Psoas muscle (tissue), 7 donors: ENCODE measurements at regions not wholly inside any gene's neighbourhood (a gene's known extent, or its start where the extent isn't known, plus 50 kb on each side); places are given as distances from the start of the nearest gene placed in this dataset.
"Not testable (repeated sequence)": the region's sequence is repeated elsewhere in the genome, so short reads cannot be mapped to it uniquely, and the experiment has no call there.

Source experiments
- ATAC-seq, 4 donors: fragments of 200-7000 bp; cut with Tn5 transposase; one replicate each; pipeline ENCODE4 v1.9.1; 2020; ENCODE audit warnings: moderate library complexity in 3 of 4, mild to moderate bottlenecking in 2 of 4
- DNase-seq, 2 donors: peaks; one replicate each; pipeline ENCODE4 v3.0.0-alpha.2; 2020
- H3K27ac ChIP-seq: fragments of 200-600 bp; one replicate; pipeline ENCODE4 v1.8.0; 2022
- H3K27me3 ChIP-seq, 3 donors: fragments of 200-600 bp in 1 of 3; one replicate each; pipeline versions ENCODE4 v1.6.1 to v1.8.0; 2013 to 2022; ENCODE audit warnings: low read length in 2 of 3, mild to moderate bottlenecking in 2 of 3, moderate library complexity in 1 of 3; ENCODE audit not compliant: insufficient read depth in 3 of 3
- H3K36me3 ChIP-seq, 2 donors: fragments of 200-600 bp in 1 of 2; one replicate each; pipeline versions ENCODE4 v1.6.1 to v1.8.0; 2013 to 2022; ENCODE audit warnings: low read depth in 1 of 2, mild to moderate bottlenecking in 1 of 2, moderate library complexity in 1 of 2; ENCODE audit not compliant: insufficient read depth in 1 of 2
- H3K4me1 ChIP-seq: fragments of 200-600 bp; one replicate; pipeline ENCODE4 v1.8.0; 2022
- H3K4me3 ChIP-seq: fragments of 200-600 bp; one replicate; pipeline ENCODE4 v1.8.0; 2022; ENCODE audit warnings: mild to moderate bottlenecking
- H3K9me3 ChIP-seq: fragments of 200-600 bp; one replicate; pipeline ENCODE4 v1.8.0; 2022
- WGBS, 3 donors: extraction: QIAGEN DNeasy Blood & Tissue Kit; methylation state at CpG; one replicate each; pipeline versions ENCODE4 v1.1.6 to v1.1.7; 2013; 5-methylcytosine and 5-hydroxymethylcytosine counted together
- intact Hi-C, 2 donors: fragments of 100-400 bp; cut with DNase I; formaldehyde crosslinking; loops; one replicate each; pipeline versions ENCODE4 v1.11.0 to v1.14.2; 2022
- TF ChIP-seq, protein P1 (sequence below): fragments of 200-600 bp; IDR thresholded peaks from one replicate; pipeline ENCODE4 v1.8.0; 2022; ENCODE audit warnings: antibody characterized with exemption
- donor health status: healthy with polysubstance abuse.
- donor health status: DM: no; HTN: no; CAD: no; lungs with moderate emphysema.
- donor health status: Bipolar disorder and iron deficiency.
- donor health status: healthy.
- donor health status: DM: yes; HTN: yes; CAD: no.
- donor health status: DM: no; HTN: no; CAD: no.
- donor health status: DM: yes; HTN: yes; CAD: no.

DNA sequence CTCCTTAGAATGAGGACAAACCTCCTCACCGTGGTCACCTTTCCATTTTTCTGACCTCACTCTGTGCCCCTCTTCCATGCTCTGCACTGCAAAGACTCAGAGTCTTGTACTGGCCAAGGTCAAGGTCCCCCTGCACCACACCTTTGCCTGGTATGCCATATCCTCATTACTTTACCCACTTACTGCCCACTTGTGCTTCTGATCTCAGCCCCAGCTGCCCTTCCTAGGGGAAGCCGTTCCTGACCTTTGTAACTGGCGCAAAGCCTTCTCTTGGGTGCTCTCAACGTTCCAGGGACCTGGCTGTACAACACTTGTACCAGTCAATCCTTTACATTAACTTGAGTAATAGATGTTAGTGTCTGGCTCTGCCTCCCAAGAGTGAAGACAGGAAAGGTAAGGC is 256.0 kb downstream of the SV2B start:
- intact Hi-C loops: no loop called here
- H3K27me3 ChIP-seq: peaks cover 0 to 13% (median 2%) of the 10 kb centered on the region in 3 donors
- ATAC-seq (no peak), DNase-seq (no peak)
- H3K4me1 ChIP-seq: no peaks in the 10 kb centered on the region
- no peak overlapping the region for H3K27ac ChIP-seq
- no peak overlapping the region for H3K4me3 ChIP-seq
- WGBS, 3 donors: 67 to 76% (median 72%) methylated on average over 4 of the region's 4 CpGs
- H3K9me3 ChIP-seq: no peaks in the 10 kb centered on the region
- TF ChIP-seq, protein P1, sequence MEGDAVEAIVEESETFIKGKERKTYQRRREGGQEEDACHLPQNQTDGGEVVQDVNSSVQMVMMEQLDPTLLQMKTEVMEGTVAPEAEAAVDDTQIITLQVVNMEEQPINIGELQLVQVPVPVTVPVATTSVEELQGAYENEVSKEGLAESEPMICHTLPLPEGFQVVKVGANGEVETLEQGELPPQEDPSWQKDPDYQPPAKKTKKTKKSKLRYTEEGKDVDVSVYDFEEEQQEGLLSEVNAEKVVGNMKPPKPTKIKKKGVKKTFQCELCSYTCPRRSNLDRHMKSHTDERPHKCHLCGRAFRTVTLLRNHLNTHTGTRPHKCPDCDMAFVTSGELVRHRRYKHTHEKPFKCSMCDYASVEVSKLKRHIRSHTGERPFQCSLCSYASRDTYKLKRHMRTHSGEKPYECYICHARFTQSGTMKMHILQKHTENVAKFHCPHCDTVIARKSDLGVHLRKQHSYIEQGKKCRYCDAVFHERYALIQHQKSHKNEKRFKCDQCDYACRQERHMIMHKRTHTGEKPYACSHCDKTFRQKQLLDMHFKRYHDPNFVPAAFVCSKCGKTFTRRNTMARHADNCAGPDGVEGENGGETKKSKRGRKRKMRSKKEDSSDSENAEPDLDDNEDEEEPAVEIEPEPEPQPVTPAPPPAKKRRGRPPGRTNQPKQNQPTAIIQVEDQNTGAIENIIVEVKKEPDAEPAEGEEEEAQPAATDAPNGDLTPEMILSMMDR: no peak
- no peaks in the 10 kb centered on the region for H3K36me3 ChIP-seq

DNA sequence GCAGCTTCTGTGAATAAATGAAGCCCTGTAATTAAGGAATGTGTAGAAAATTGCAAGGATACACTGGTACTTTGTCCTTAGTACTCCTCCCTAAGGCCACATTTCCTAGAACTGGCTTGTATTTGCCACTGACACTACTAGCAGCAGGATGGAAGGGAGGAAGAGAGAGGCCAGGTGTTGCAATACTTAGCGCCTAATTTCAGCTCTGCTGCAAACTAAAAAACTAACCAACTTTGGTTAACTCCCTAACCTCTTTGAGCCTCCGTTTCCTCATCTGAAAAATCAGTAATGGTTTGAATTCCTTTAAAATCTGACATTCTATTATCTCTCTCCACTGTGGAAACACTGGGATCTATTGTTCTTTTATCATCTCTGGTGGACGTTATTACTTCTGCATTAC is 257.0 kb downstream of the SV2B start:
- ATAC-seq (no peak), DNase-seq (no peak)
- intact Hi-C loops: no loop called here
- peaks cover 0 to 13% (median 2%) of the 10 kb centered on the region in 3 donors for H3K27me3 ChIP-seq
- H3K36me3 ChIP-seq: no peaks in the 10 kb centered on the region
- no peak overlapping the region for H3K27ac ChIP-seq
- H3K4me1 ChIP-seq: no peaks in the 10 kb centered on the region
- TF ChIP-seq, protein P1: no peak
- WGBS, 3 donors: 51 to 64% (median 57%) methylated on average over 3 of the region's 3 CpGs
- no peak overlapping the region for H3K4me3 ChIP-seq
- no peaks in the 10 kb centered on the region for H3K9me3 ChIP-seq

DNA sequence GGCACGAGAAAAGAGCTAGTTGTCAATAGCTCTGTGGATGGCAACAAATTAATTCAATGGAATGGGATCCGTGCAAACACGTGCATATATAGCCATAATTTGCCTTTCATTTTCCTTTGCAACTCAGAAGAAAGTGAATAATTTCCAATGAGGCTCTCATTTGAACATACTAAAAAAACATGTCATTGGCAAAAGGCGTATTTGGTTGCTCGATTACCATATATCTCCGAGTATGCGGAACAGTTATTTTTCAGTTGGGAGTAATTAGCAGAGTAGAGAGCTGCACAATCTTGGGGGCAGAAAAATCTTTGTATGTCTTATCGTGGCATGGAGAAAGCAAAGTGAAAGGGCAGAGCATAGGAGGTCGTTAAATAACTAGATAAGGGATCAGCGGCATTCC is 257.4 kb downstream of the SV2B start:
- Histone ChIP-seq H3K27ac (no peak overlapping the region), H3K4me3 (no peak overlapping the region), H3K36me3 (no peaks in the 10 kb centered on the region), H3K4me1 (no peaks in the 10 kb centered on the region), H3K27me3 (peaks cover 0 to 13% (median 2%) of the 10 kb centered on the region in 3 donors), H3K9me3 (no peaks in the 10 kb centered on the region)
- intact Hi-C loops: no loop called here
- 85 to 86% (median 85%) methylated on average over 10 of the region's 10 CpGs for WGBS, 3 donors
- ATAC-seq: no peak
- TF ChIP-seq, protein P1: no peak
- no peak for DNase-seq

DNA sequence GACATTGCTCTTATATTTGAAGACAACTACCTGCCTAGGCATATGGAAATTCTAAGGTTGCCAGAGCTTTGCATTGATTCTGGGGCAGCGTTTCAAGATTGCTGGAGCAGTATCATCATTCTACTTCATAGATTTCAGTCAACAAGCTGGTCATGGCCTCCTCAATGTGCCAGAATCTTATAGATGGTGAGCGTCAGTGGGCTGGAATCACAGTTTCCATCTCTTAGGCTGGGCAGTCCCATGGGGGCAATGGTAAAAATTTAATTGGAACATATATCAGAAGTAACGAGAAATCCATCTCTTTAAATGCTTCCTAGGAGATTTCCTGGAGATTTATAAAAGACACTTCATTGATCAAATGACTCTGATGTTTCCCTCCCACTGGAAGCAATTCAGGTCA is 258.3 kb downstream of the SV2B start:
- intact Hi-C loops: no loop called here
- 67 to 73% (median 72%) methylated on average over 3 of the region's 3 CpGs for WGBS, 3 donors
- H3K36me3 ChIP-seq: no peaks in the 10 kb centered on the region
- no peak overlapping the region for H3K4me3 ChIP-seq
- ATAC-seq (no peak), DNase-seq (no peak)
- no peak overlapping the region for H3K27ac ChIP-seq
- no peaks in the 10 kb centered on the region for H3K9me3 ChIP-seq
- peaks cover 0 to 13% (median 2%) of the 10 kb centered on the region in 3 donors for H3K27me3 ChIP-seq
- TF ChIP-seq, protein P1: no peak
- H3K4me1 ChIP-seq: no peaks in the 10 kb centered on the region

DNA sequence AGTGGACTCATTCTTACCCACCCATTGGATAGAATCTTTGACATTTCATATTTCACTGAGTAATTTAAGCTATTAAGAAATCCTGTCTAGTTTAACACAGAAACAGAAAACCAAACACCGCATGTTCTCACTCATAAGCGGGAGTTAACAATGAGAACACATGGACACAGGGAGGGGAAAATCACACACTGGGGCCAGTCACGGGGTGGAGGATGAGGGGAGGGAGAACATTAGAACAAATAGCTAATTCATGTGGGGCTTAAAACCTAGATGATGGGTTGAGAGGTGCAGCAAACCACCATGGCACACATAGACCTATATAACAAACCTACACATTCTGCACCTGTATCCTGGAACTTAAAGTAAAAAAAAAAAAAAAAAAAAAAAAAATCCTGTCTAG is 261.6 kb downstream of the SV2B start:
- H3K36me3 ChIP-seq, DNase-seq, H3K4me1 ChIP-seq, H3K27me3 ChIP-seq, H3K4me3 ChIP-seq, ATAC-seq, H3K9me3 ChIP-seq, H3K27ac ChIP-seq, intact Hi-C loops: not testable (repeated sequence)
- WGBS, 3 donors: 58 to 67% (median 60%) methylated on average over 3 of the region's 3 CpGs
